H1 (cell line): ENCODE measurements at regions not wholly inside any gene's neighbourhood (a gene's known extent, or its start where the extent isn't known, plus 50 kb on each side); places are given as distances from the start of the nearest gene placed in this dataset.

ENCODE experiments used
- KDM4A ChIP-seq: IDR thresholded peaks from one replicate; pipeline ENCODE4 v1.7.1; 2012; ENCODE audit warnings: low read depth, mild to moderate bottlenecking, moderate library complexity, low read length, inconsistent platforms; ENCODE audit not compliant: severe bottlenecking
- NANOG ChIP-seq: IDR thresholded peaks from 2 replicates; pipeline ENCODE4 v1.6.1; 2011; ENCODE audit warnings: low read length, low read depth, mild to moderate bottlenecking, inconsistent platforms; ENCODE audit not compliant: insufficient read depth, poor library complexity, severe bottlenecking
- POLR2AphosphoS5 ChIP-seq: IDR thresholded peaks from 2 replicates; pipeline ENCODE4 v1.6.1; 2011; ENCODE audit warnings: low read depth, low read length
- RNF2 ChIP-seq: fragments of 200-900, 300-1000 bp; sonication (generic); IDR thresholded peaks from 2 replicates; pipeline ENCODE4 v1.7.1; 2016; ENCODE audit warnings: borderline replicate concordance, low read depth, mild to moderate bottlenecking, antibody characterized with exemption, low read length; ENCODE audit not compliant: poor library complexity, severe bottlenecking; ENCODE audit errors: missing control alignments
- SP1 ChIP-seq: IDR thresholded peaks from 2 replicates; pipeline ENCODE4 v1.6.1; 2011; ENCODE audit warnings: low read depth, low read length
- TBP ChIP-seq: IDR thresholded peaks from 2 replicates; pipeline ENCODE4 v1.6.1; 2011; ENCODE audit warnings: low read depth, low read length, improper control_type of control experiment

GRCh38 chr5:125059255-125060002 lies 313.0 kb upstream of the ZNF608 start (continued):
- TF ChIP-seq POLR2AphosphoS5, result no peak
- no peak for TF ChIP-seq NANOG
- no peak for TF ChIP-seq SP1
- no peak for TF ChIP-seq RNF2
- TF ChIP-seq KDM4A, result no peak
- no peak for TF ChIP-seq TBP
